ENCODE measurements at regions not wholly inside any gene's neighbourhood (a gene's known extent, or its start where the extent isn't known, plus 50 kb on each side); places are given as distances from the start of the nearest gene placed in this dataset.

DNA sequence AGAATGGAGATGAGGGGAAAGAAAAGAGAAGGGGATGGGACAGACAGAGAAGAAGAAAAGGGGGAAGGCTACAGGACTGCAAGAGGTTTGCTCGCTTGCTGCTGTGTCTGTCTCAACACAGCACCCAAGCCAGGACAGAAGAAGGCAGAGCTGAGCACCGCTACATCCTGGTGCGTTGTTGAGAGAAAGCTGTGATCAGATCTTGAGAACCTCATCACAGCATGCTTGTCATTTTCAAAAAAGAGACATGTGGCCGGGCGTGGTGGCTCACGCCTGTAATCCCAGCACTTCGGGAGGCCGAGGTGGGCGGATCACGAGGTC is 110.9 kb downstream of the NXNL2 start:
- ATAC-seq (replicated peaks) (no peak), DNase-seq (no peak)
- Mint-ChIP-seq H3K27ac (no peak overlapping the region), H3K36me3 (ENCODE audit: insufficient read depth) (no peaks in the 10 kb centered on the region), H3K27me3 (peaks cover 46 to 52% of the 10 kb centered on the region in 2 donors), H3K4me3 (no peak overlapping the region), H3K4me1 (ENCODE audit: low read depth in 2 of 2) (no peaks in the 10 kb centered on the region), H3K9me3 (peaks cover 0 to 1% of the 10 kb centered on the region in 2 donors)

- Mint-ChIP-seq H3K9me3 (peaks cover 0 to 1% of the 10 kb centered on the region in 2 donors), H3K27me3 (peaks cover 45 to 50% of the 10 kb centered on the region in 2 donors), H3K4me1 (ENCODE audit: low read depth in 2 of 2) (no peaks in the 10 kb centered on the region), H3K36me3 (ENCODE audit: insufficient read depth) (no peaks in the 10 kb centered on the region), H3K27ac (no peak overlapping the region), H3K4me3 (no peak overlapping the region)
- no peak for ATAC-seq (replicated peaks)
- DNase-seq: no peak
These were observed 111.7 kb downstream of the NXNL2 start for GRCh38 chr9:88646539-88647300.

- Mint-ChIP-seq H3K9me3 (no peaks in the 10 kb centered on the region), H3K27ac (no peak overlapping the region), H3K4me3 (no peak overlapping the region), H3K4me1 (ENCODE audit: low read depth in 2 of 2) (no peaks in the 10 kb centered on the region), H3K27me3 (peaks cover 33 to 48% of the 10 kb centered on the region in 2 donors), H3K36me3 (ENCODE audit: insufficient read depth) (no peaks in the 10 kb centered on the region)
- DNase-seq (no peak), ATAC-seq (replicated peaks) (no peak)
These were observed 117.0 kb downstream of the NXNL2 start for GRCh38 chr9:88651682-88652633.

DNA sequence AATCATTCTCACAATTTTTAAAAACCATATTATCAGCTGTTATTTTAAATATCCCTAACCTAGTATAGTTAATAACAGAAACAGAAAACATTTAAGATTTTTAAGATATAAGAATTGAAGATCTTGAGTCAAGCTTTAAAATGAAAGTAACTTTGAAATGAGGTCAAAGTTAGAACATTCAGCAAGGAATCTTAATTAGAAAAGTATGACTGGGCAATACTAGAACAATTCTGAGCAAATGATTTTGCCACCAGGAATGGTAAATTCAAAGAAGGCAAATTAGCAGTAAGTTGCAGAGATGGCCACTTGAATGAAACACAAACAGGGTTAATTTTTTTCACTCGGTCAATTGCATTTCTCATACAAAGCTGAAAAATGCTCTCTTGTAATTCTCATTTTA is 117.9 kb downstream of the NXNL2 start:
- DNase-seq: no peak
- no peak overlapping the region for H3K4me3 Mint-ChIP-seq

DNA sequence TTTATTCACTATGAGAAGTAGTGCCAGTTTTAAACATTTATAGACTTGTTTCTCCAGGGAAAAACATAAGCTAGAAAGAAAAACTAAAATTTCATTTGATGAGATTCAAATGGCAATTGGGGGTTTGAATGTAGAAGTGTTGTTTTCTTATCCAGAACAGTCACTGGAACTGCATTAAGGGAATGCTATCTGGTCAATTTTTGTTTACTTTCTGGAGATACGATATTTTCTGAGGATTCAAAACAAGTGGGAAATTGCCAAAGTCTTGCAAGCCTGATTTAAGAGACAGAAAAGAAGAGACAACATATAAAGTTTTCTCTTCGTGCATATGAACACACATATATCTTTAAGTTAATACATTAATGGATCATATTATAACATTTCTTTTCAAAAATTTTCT is 118.4 kb downstream of the NXNL2 start:
- Mint-ChIP-seq H3K4me1 (ENCODE audit: low read depth in 2 of 2) (no peaks in the 10 kb centered on the region), H3K9me3 (no peaks in the 10 kb centered on the region), H3K4me3 (no peak overlapping the region), H3K27ac (no peak overlapping the region), H3K36me3 (ENCODE audit: insufficient read depth) (no peaks in the 10 kb centered on the region), H3K27me3 (peaks cover 29 to 44% of the 10 kb centered on the region in 2 donors)
- no peak for ATAC-seq (replicated peaks)
- no peak for DNase-seq

More for the DNA sequence above, 117.9 kb downstream of the NXNL2 start:
- H3K9me3 Mint-ChIP-seq: no peaks in the 10 kb centered on the region
- H3K36me3 Mint-ChIP-seq (ENCODE audit: insufficient read depth): no peaks in the 10 kb centered on the region
- no peak overlapping the region for H3K27ac Mint-ChIP-seq
- peaks cover 26 to 41% of the 10 kb centered on the region in 2 donors for H3K27me3 Mint-ChIP-seq
- no peaks in the 10 kb centered on the region for H3K4me1 Mint-ChIP-seq (ENCODE audit: low read depth in 2 of 2)
- no peak for ATAC-seq (replicated peaks)

GRCh38 chr9:88653911-88654310 is 118.9 kb downstream of the NXNL2 start:
- no peak for DNase-seq
- Mint-ChIP-seq H3K4me3 (no peak overlapping the region), H3K27me3 (peaks cover 32 to 48% of the 10 kb centered on the region in 2 donors), H3K36me3 (ENCODE audit: insufficient read depth) (no peaks in the 10 kb centered on the region), H3K4me1 (ENCODE audit: low read depth in 2 of 2) (no peaks in the 10 kb centered on the region), H3K9me3 (no peaks in the 10 kb centered on the region), H3K27ac (no peak overlapping the region)
- no peak for ATAC-seq (replicated peaks)

DNA sequence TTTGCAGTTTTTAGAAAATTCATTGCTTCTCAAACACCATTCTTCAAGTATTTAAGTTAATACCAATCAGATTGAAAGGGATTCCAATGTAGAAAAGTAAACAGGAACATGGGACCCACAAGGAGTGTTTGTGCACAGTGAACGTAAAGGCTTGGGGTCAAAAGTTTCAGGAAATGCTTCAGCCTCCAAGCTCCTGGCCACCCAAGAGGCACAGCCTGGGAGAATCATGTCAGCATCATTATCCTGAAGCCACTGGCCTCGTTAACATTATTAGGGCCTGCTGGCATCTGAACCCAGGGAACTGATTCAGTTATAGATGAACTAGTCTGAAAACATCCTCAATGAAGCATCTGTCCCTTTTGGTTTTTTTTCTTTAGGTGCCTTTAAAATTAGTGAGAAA is 122.9 kb downstream of the NXNL2 start:
- peaks cover 11 to 29% of the 10 kb centered on the region in 2 donors for H3K27me3 Mint-ChIP-seq
- no peaks in the 10 kb centered on the region for H3K9me3 Mint-ChIP-seq
- no peaks in the 10 kb centered on the region for H3K4me1 Mint-ChIP-seq (ENCODE audit: low read depth in 2 of 2)
- ATAC-seq (replicated peaks) (no peak), DNase-seq (no peak)
- peaks cover 3% of the 10 kb centered on the region for H3K36me3 Mint-ChIP-seq (ENCODE audit: insufficient read depth)
- no peak overlapping the region for H3K27ac Mint-ChIP-seq
- no peak overlapping the region for H3K4me3 Mint-ChIP-seq

DNA sequence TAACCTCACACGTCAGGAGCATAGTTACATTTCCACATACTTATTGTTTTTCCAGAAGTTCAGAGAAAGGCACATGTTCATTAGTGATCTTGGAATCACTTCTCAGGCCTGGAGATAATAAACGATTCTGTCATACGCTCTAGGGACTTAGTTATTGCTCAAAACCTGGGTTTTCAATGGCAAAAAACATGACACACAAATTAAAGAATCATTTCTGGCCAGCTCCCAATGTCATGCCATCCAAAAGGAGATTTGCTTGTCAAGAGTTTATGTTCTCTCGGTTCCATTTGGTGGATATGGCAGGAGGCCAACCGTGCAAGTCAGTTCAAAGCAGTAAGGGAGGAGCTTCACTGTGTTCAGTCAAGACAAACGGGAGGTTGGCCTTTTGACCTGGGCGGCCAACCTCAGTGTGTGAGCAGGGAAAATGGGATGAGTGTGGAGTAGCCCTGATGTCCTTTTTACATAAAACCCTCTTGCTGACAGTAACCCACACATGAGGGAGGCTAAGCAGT is 123.4 kb downstream of the NXNL2 start:
- H3K4me1 Mint-ChIP-seq (ENCODE audit: low read depth in 2 of 2): no peaks in the 10 kb centered on the region

DNA sequence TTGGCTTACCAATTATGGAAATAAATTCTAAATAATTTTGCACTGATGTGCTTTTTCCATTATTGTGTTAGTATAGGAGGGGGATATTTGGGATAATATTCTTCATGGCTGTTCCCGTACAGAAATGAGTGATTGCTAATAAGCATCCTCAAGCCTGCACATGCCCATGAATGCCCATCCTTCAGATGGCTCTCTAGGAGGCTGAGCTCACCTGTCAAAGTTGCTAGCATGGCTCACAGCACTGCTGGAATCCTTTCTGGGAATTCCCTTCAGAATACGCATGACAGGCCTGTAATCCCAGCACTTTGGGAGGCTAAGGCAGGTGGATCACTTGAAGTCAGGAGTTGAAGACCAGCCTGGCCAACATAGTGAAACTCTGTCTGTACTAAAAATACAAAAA is 124.1 kb downstream of the NXNL2 start:
- ATAC-seq (replicated peaks) (no peak), DNase-seq (no peak)
- Mint-ChIP-seq H3K36me3 (ENCODE audit: insufficient read depth) (peaks cover 4% of the 10 kb centered on the region), H3K27ac (no peak overlapping the region), H3K4me1 (ENCODE audit: low read depth in 2 of 2) (no peaks in the 10 kb centered on the region), H3K9me3 (no peaks in the 10 kb centered on the region), H3K4me3 (no peak overlapping the region), H3K27me3 (peaks cover 11 to 24% of the 10 kb centered on the region in 2 donors)

More for the DNA sequence above, 123.4 kb downstream of the NXNL2 start:
- H3K4me3 Mint-ChIP-seq: no peak overlapping the region
- no peak for DNase-seq
- H3K27me3 Mint-ChIP-seq: peaks cover 11 to 29% of the 10 kb centered on the region in 2 donors
- H3K27ac Mint-ChIP-seq: no peak overlapping the region
- peaks cover 4% of the 10 kb centered on the region for H3K36me3 Mint-ChIP-seq (ENCODE audit: insufficient read depth)
- no peak for ATAC-seq (replicated peaks)
- H3K9me3 Mint-ChIP-seq: no peaks in the 10 kb centered on the region

DNA sequence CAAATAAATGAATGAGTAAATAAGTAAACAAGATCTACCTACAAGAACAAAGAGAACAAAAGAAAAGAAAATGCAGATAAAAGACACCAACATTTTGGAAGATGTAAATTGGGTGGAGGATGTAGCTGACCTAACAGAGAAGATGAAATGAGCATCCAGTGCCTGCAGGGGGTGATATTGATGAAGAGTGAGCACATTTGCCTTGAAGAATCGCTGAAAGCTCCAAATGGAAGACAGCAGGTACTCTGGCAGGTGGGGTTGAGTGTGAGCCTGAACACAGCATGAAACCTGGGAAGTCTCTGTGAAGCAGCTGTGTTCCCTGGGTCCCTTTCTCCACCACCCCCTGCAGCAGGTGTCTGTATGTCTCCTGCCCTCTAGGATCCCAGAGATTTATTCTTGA is 125.6 kb downstream of the NXNL2 start:
- H3K36me3 Mint-ChIP-seq (ENCODE audit: insufficient read depth): peaks cover 4% of the 10 kb centered on the region
- DNase-seq (no peak), ATAC-seq (replicated peaks) (no peak)
- H3K9me3 Mint-ChIP-seq: no peaks in the 10 kb centered on the region
- H3K27ac Mint-ChIP-seq: no peak overlapping the region
- no peaks in the 10 kb centered on the region for H3K4me1 Mint-ChIP-seq (ENCODE audit: low read depth in 2 of 2)
- no peak overlapping the region for H3K4me3 Mint-ChIP-seq
- peaks cover 6 to 9% of the 10 kb centered on the region in 2 donors for H3K27me3 Mint-ChIP-seq

DNA sequence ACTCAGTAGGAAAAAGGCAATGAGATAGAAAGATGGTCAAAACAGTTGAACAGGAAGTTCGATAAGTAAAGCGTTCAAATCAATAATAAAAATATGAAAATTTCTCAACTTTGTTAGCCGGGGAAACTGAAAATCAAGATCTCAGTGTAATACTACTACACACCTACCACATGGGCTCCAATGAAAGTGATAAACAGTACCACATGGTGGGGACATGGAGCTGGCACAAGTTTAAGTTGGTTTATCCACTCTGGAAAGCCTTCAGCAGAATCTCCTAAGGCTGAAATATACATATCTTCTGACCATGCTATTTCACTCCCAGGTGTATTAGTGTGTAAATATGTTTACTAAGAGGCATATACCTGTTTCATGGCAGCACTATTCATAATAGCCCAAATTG is 126.8 kb downstream of the NXNL2 start:
- Mint-ChIP-seq H3K27ac (no peak overlapping the region), H3K4me3 (no peak overlapping the region), H3K36me3 (ENCODE audit: insufficient read depth) (peaks cover 4% of the 10 kb centered on the region), H3K27me3 (peaks cover 6 to 8% of the 10 kb centered on the region in 2 donors), H3K4me1 (ENCODE audit: low read depth in 2 of 2) (no peaks in the 10 kb centered on the region), H3K9me3 (no peaks in the 10 kb centered on the region)
- DNase-seq (no peak), ATAC-seq (replicated peaks) (no peak)

DNA sequence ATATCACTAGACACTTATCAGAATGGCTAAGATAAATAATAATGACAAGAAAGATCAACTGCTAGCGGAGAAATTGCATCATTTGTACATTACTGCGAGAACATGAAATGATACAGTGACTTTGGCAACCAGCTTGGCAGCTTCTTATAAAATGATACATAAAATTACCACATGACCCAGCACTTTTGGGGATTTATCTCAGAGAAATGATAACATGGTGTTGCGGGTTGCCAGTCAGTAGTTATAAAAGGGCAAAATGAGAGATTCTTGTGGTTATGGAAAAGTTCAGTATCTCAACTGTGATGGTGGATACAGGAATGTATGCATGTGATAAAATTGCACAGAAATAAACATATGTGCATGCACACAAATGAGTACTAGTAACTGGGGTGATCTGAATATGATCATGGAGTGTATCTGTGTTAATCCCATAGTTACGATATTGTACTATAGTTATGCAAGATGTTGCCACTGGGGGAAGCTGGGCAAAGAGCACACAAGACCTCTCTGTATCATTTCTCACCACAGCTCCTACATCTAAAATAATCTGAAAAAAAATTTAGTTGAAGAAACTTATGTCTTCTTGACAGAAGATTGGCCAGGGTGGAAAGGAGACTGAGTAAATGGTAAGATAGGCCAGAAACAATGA is 128.9 kb downstream of the NXNL2 start:
- Mint-ChIP-seq H3K27me3 (no peaks in the 10 kb centered on the region), H3K4me1 (ENCODE audit: low read depth in 2 of 2) (no peaks in the 10 kb centered on the region), H3K9me3 (no peaks in the 10 kb centered on the region), H3K4me3 (no peak overlapping the region), H3K36me3 (ENCODE audit: insufficient read depth) (peaks cover 4% of the 10 kb centered on the region), H3K27ac (no peak overlapping the region)
- no peak for ATAC-seq (replicated peaks)
- DNase-seq: no peak

DNA sequence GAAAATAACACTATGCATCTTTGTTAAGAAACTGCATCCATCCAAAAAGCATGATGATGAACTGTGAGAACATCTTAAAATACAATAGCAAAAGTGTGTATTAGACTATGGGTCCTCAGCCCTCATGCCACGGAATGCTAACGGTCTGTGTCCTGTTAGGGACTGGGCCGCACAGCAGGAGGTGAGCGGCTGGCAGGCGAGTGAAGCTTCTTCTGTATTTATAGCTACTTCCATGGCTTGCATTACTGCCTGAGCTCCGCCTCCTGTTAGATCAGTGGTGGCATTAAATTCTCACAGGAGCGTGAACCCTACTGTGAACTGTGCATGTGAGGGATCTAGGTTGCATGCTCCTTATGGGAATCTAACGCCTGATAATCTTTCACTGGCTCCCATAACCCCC is 129.8 kb downstream of the NXNL2 start:
- peaks cover 4% of the 10 kb centered on the region for H3K36me3 Mint-ChIP-seq (ENCODE audit: insufficient read depth)
- no peak for ATAC-seq (replicated peaks)
- H3K9me3 Mint-ChIP-seq: no peaks in the 10 kb centered on the region
- no peak overlapping the region for H3K4me3 Mint-ChIP-seq
- H3K27me3 Mint-ChIP-seq: no peaks in the 10 kb centered on the region
- H3K4me1 Mint-ChIP-seq (ENCODE audit: low read depth in 2 of 2): no peaks in the 10 kb centered on the region
- DNase-seq: no peak
- H3K27ac Mint-ChIP-seq: no peak overlapping the region
